ENCODE measurements at regions not wholly inside any gene's neighbourhood (a gene's known extent, or its start where the extent isn't known, plus 50 kb on each side); places are given as distances from the start of the nearest gene placed in this dataset.

GRCh38 chr7:41487229-41487940, 215.5 kb downstream of the INHBA start:
- TF ChIP-seq POLR2AphosphoS5 (IDR thresholded peaks at IDR 0.05), result no peak
- no peak for TF ChIP-seq CTCF (IDR thresholded peaks at IDR 0.05)
- no peak for TF ChIP-seq POLR2A (IDR thresholded peaks at IDR 0.05)
- no peak for TF ChIP-seq EP300 (IDR thresholded peaks at IDR 0.05)

All from sigmoid colon (tissue), 4 donors.